ENCODE measurements at regions not wholly inside any gene's neighbourhood (a gene's known extent, or its start where the extent isn't known, plus 50 kb on each side); places are given as distances from the start of the nearest gene placed in this dataset.

- no peak for DNase-seq (ENCODE audit: low spot score)
- H3K4me3 ChIP-seq: no peak overlapping the region
- H3K27ac ChIP-seq: no peak overlapping the region
- TF ChIP-seq, protein P1, sequence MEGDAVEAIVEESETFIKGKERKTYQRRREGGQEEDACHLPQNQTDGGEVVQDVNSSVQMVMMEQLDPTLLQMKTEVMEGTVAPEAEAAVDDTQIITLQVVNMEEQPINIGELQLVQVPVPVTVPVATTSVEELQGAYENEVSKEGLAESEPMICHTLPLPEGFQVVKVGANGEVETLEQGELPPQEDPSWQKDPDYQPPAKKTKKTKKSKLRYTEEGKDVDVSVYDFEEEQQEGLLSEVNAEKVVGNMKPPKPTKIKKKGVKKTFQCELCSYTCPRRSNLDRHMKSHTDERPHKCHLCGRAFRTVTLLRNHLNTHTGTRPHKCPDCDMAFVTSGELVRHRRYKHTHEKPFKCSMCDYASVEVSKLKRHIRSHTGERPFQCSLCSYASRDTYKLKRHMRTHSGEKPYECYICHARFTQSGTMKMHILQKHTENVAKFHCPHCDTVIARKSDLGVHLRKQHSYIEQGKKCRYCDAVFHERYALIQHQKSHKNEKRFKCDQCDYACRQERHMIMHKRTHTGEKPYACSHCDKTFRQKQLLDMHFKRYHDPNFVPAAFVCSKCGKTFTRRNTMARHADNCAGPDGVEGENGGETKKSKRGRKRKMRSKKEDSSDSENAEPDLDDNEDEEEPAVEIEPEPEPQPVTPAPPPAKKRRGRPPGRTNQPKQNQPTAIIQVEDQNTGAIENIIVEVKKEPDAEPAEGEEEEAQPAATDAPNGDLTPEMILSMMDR (IDR thresholded peaks at IDR 0.05): no peak
Measured at GRCh38 chr10:125212150-125212809, 51.9 kb upstream of the CTBP2 start.
